Suprapubic skin (tissue), 4 donors: ENCODE measurements at regions not wholly inside any gene's neighbourhood (a gene's known extent, or its start where the extent isn't known, plus 50 kb on each side); places are given as distances from the start of the nearest gene placed in this dataset.

Experiments
- DNase-seq, 2 donors: peaks; one replicate each; pipeline ENCODE4 v3.0.0-alpha.2; 2019; ENCODE audit warnings: low spot score in 2 of 2
- H3K27ac ChIP-seq: fragments of 200-600 bp; sonication (generic); one replicate; pipeline ENCODE4 v1.5.1; 2019
- H3K27me3 ChIP-seq: fragments of 200-600 bp; sonication (generic); one replicate; pipeline ENCODE4 v1.5.1; 2019
- H3K36me3 ChIP-seq: fragments of 200-600 bp; sonication (generic); one replicate; pipeline ENCODE4 v1.5.1; 2019
- H3K4me1 ChIP-seq: fragments of 200-600 bp; sonication (generic); one replicate; pipeline ENCODE4 v1.5.1; 2019
- H3K4me3 ChIP-seq: fragments of 200-600 bp; sonication (generic); one replicate; pipeline ENCODE4 v1.5.1; 2019; ENCODE audit warnings: mild to moderate bottlenecking
- H3K9me3 ChIP-seq: fragments of 200-600 bp; sonication (generic); one replicate; pipeline ENCODE4 v1.5.1; 2019
- CTCF ChIP-seq, 2 donors: fragments of 200-600 bp in 1 of 2; fragments of 450-650 bp in 1 of 2; sonication (generic) in 1 of 2; IDR thresholded peaks; one replicate each; pipeline ENCODE4 v1.5.1; 2016 to 2019; ENCODE audit warnings: antibody characterized with exemption in 2 of 2, mild to moderate bottlenecking in 1 of 2, moderate library complexity in 1 of 2
- EP300 ChIP-seq: sonication (generic); formaldehyde crosslinking; IDR thresholded peaks from one replicate; pipeline ENCODE4 v1.6.1; 2017; ENCODE audit warnings: antibody characterized with exemption
- POLR2A ChIP-seq, 2 donors: fragments of 450-650 bp; IDR thresholded peaks; one replicate each; pipeline ENCODE4 v1.6.1; 2017; ENCODE audit warnings: antibody characterized with exemption in 2 of 2, mild to moderate bottlenecking in 2 of 2, moderate library complexity in 2 of 2
- POLR2AphosphoS5 ChIP-seq, 3 donors: sonication (generic); formaldehyde crosslinking; IDR thresholded peaks; one replicate each; pipeline ENCODE4 v1.6.1; 2017; ENCODE audit warnings: antibody characterized with exemption in 3 of 3
- WGBS: methylation state at CpG from one replicate; pipeline ENCODE4 v1.1.5; 2018; 5-methylcytosine and 5-hydroxymethylcytosine counted together

GRCh38 chr13:97121894-97122293, 100.2 kb upstream of the MBNL2 start:
- H3K9me3 ChIP-seq: no peaks in the 10 kb centered on the region
- no peak overlapping the region for H3K4me3 ChIP-seq
- H3K27ac ChIP-seq: no peak overlapping the region
- TF ChIP-seq POLR2AphosphoS5 (IDR thresholded peaks at IDR 0.05): no peak
- no peak for TF ChIP-seq CTCF (IDR thresholded peaks at IDR 0.05)
- no peak for TF ChIP-seq EP300
- TF ChIP-seq POLR2A (IDR thresholded peaks at IDR 0.05): no peak
- H3K4me1 ChIP-seq: peaks cover 41% of the 10 kb centered on the region
- no peaks in the 10 kb centered on the region for H3K36me3 ChIP-seq
- no peaks in the 10 kb centered on the region for H3K27me3 ChIP-seq
- DNase-seq: no peak

- Histone ChIP-seq H3K4me3 (no peak overlapping the region), H3K27ac (no peak overlapping the region), H3K4me1 (peaks cover 40% of the 10 kb centered on the region), H3K36me3 (no peaks in the 10 kb centered on the region), H3K9me3 (no peaks in the 10 kb centered on the region), H3K27me3 (no peaks in the 10 kb centered on the region)
- TF ChIP-seq EP300 (no peak), POLR2A (IDR thresholded peaks at IDR 0.05) (no peak), POLR2AphosphoS5 (IDR thresholded peaks at IDR 0.05) (no peak), CTCF (IDR thresholded peaks at IDR 0.05) (no peak)
- DNase-seq: no peak
- WGBS: 47% methylated on average over 4 of the region's 4 CpGs
Measured at GRCh38 chr13:97122381-97122996, 99.6 kb upstream of the MBNL2 start.

GRCh38 chr13:97124206-97124605, 97.9 kb upstream of the MBNL2 start:
- Histone ChIP-seq H3K27ac (peak overlapping the region; percentile 55), H3K4me1 (peaks cover 40% of the 10 kb centered on the region), H3K4me3 (no peak overlapping the region), H3K27me3 (no peaks in the 10 kb centered on the region), H3K9me3 (no peaks in the 10 kb centered on the region), H3K36me3 (no peaks in the 10 kb centered on the region)
- TF ChIP-seq EP300 (no peak), CTCF (IDR thresholded peaks at IDR 0.05) (no peak), POLR2AphosphoS5 (IDR thresholded peaks at IDR 0.05) (no peak), POLR2A (IDR thresholded peaks at IDR 0.05) (no peak)
- WGBS: 82% methylated on average over 4 of the region's 4 CpGs
- no peak for DNase-seq

GRCh38 chr13:97124915-97125809, 97.0 kb upstream of the MBNL2 start:
- TF ChIP-seq POLR2AphosphoS5 (IDR thresholded peaks at IDR 0.05) (no peak), CTCF (IDR thresholded peaks at IDR 0.05) (peak in 1 of 2 donors; percentile 9)
- DNase-seq: peak; percentile 82 to 85
- no peaks in the 10 kb centered on the region for H3K36me3 ChIP-seq
- H3K4me3 ChIP-seq: no peak overlapping the region
- peak overlapping the region; percentile 55 for H3K27ac ChIP-seq
- H3K27me3 ChIP-seq: no peaks in the 10 kb centered on the region
- WGBS: 36% methylated on average over 9 of the region's 9 CpGs
- H3K9me3 ChIP-seq: no peaks in the 10 kb centered on the region
- H3K4me1 ChIP-seq: peaks cover 40% of the 10 kb centered on the region
